Choroid plexus epithelial cell (primary cell): ENCODE measurements at regions not wholly inside any gene's neighbourhood (a gene's known extent, or its start where the extent isn't known, plus 50 kb on each side); places are given as distances from the start of the nearest gene placed in this dataset.
A peak's percentile ranks its signal among the peaks of the same experiment; 100 is the strongest.
"Not testable (repeated sequence)": the region's sequence is repeated elsewhere in the genome, so short reads cannot be mapped to it uniquely, and the experiment has no call there.

Source experiments
- DNase-seq: peaks from one replicate; pipeline ENCODE4 v3.0.0-alpha.2; 2010; ENCODE audit warnings: low read depth
- H3K4me3 ChIP-seq: 2 replicates; pipeline ENCODE4 v1.5.1; 2011; ENCODE audit warnings: low read depth, mild to moderate bottlenecking, control low read depth, low read length, moderate library complexity
- TF ChIP-seq, protein P1 (sequence below): conservative IDR thresholded peaks from 2 replicates; pipeline ENCODE4 v1.5.1; 2011; ENCODE audit warnings: low read depth, mild to moderate bottlenecking, control low read depth, inconsistent platforms, low read length, moderate library complexity

DNA sequence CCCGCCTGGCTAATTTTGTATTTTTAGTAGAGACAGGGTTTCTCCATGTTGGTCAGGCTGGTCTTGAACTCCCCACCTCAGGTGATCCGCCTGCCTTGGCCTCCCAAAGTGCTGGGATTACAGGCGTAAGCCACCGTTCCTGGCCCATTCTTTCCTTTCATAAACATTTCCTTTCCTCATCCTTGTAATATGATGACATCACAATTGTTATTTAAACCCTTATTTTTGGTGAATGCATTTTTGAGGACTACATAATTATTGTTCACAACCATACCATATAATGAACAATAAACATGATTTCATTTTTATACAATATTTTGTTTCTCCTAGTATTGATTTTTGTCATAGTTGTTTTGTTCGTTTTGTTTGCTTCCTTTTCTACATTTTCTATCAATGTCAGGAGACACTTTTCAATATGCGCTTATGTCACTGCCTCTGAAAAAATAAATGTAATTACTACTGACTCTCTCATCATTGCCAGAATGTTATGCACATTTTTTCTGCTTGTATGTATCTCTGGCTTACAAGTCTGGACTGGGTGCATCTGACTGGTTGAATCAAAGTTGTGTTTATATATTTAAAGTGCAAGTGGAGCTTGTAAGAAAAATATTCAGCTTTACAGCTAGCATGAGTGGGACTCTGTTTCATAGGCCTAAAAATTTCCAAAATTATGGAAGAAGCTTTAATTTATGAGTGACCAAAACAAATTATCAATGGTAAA, 2286.3 kb upstream of the RAG2 start:
- DNase-seq: no peak
- TF ChIP-seq, protein P1, sequence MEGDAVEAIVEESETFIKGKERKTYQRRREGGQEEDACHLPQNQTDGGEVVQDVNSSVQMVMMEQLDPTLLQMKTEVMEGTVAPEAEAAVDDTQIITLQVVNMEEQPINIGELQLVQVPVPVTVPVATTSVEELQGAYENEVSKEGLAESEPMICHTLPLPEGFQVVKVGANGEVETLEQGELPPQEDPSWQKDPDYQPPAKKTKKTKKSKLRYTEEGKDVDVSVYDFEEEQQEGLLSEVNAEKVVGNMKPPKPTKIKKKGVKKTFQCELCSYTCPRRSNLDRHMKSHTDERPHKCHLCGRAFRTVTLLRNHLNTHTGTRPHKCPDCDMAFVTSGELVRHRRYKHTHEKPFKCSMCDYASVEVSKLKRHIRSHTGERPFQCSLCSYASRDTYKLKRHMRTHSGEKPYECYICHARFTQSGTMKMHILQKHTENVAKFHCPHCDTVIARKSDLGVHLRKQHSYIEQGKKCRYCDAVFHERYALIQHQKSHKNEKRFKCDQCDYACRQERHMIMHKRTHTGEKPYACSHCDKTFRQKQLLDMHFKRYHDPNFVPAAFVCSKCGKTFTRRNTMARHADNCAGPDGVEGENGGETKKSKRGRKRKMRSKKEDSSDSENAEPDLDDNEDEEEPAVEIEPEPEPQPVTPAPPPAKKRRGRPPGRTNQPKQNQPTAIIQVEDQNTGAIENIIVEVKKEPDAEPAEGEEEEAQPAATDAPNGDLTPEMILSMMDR: no peak
- H3K4me3 ChIP-seq: no peak overlapping the region

DNA sequence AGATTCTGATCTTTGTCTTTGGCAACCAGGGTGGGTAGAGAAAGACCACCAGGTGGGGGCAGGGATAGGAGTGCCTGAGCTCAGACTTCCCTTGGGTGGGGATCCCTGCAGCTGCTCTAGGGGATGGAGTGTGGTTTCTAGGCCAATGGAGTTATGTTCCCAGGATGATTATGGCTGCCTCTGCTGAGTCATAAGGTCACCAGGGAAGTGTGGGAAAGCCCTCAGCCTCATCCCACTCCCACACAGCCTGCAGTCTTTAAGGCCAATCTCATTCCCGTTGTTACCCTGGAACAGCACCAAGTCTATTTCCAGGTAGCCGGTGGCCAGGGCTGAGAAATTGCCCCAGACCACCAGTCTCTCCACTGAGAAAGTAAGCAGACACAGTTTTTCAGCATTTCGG, 2269.3 kb upstream of the RAG2 start:
- DNase-seq: no peak
- TF ChIP-seq, protein P1: no peak

DNA sequence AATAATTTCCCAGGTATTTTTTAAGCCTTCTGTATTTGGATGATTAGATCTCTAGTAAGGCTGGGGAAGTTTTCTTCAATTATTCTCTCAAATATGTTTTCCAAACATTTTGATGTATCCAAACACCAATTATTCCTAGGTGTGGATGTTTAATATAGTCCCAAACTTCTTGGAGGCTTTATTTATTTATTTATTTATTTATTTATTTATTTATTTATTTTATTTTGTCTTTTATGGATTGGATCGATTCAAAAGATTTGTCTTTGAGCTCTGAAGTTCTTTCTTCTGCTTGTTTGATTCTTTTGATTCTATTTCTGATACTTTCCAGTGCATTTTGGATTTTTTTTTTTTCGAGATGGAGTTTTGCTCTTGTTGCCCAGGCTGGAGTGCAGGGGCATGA, 2267.9 kb upstream of the RAG2 start:
- H3K4me3 ChIP-seq: no peak overlapping the region
- no peak for DNase-seq
- TF ChIP-seq, protein P1: no peak

More for the DNA sequence above, 2269.3 kb upstream of the RAG2 start:
- H3K4me3 ChIP-seq: no peak overlapping the region

DNA sequence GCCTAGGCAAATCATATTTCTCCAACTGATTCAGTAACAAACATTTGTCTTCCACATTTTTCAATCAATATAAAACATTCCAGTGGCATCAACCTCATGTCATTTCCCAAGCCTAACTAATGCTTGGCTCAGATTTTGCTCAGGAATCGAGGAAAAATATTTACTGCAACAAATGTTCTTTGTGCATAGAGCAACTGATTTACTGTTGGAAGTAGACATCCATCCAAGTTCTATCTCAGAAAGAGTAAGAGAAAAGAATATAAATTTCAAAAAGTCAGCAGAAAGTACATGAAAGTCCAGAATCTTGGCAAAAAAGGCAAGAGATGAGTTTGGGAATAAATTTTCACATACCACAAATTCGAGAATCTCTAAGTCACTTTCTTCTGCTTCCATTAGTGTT, 2245.0 kb upstream of the RAG2 start:
- TF ChIP-seq, protein P1: no peak
- no peak overlapping the region for H3K4me3 ChIP-seq
- DNase-seq: no peak

DNA sequence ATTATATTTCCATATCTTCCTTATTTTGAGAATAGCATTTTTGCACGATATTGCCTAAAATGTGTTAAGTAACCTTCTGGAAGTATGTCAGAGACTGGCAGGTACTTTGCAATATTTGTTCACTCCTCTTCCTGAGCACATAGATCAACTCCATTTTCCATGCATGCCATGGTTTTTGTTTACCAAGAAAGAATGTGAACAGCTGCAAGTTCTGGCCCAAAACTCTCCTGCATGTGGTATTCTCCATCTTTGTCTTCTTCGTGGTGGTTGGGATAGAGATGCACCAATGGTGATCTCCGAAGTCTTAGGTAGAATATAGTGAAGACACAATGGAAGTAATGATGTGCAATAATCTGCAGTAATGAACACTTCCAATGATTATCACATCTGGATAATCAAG, 2241.0 kb upstream of the RAG2 start:
- no peak for DNase-seq
- TF ChIP-seq, protein P1: no peak
- H3K4me3 ChIP-seq: no peak overlapping the region

DNA sequence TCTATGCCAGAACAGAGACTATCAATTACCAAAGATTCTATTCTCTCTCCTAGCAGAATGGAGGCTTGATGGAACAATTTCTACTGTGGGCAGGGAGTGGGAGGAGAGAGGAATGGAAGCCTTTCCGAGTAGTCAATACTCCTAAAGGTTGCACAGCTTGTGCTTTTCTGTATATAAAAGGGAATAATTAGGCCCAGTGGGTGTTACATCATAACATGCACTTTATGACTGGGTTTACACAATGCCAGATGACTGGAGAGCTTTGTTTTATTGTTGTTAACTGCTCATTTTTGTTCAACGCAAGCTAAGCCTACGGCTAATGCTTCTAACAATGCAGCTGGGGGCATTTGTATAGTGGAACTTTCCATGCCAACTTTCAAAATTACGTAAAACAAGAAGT, 2237.9 kb upstream of the RAG2 start:
- DNase-seq: no peak
- H3K4me3 ChIP-seq: no peak overlapping the region
- TF ChIP-seq, protein P1: no peak

DNA sequence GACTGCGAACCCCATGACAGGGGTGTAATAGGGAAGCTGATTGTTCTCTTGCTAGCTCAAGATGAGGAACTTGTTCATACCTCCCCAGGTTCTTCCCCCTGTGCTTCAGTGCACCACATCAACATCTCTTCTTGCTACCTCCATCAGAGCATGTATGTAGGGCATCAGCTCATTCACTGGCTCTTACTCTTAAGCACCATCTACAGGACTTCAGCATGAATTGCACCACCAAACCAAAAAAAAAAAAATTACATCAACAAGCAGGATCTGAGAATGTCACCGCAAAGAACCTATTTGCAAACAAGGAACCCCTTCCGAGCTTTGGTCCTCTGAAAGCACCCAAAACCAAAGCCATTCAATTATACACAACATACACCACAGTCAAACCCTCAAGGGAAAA, 2226.5 kb upstream of the RAG2 start:
- no peak overlapping the region for H3K4me3 ChIP-seq
- TF ChIP-seq, protein P1: peak; percentile 56
- DNase-seq: peak; percentile 58

DNA sequence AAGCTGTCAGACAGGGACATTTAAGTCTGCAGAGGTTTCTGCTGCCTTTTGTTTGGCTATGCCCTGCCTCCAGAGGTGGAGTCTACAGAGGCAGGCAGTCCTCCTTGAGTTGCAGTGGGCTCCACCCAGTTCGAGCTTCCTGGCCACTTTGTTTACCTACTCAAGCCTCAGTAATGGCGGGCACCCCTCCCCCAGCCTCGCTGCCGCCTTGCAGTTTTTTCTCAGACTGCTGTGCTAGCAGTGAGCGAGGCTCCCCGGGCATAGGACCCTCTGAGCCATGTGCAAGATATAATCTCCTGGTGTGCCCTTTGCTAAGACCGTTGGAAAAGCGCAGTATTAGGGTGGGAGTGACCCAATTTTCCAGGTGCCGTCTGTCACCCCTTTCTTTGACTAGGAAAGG, 2223.8 kb upstream of the RAG2 start:
- not testable (repeated sequence) for DNase-seq

More for the DNA sequence above, 2223.8 kb upstream of the RAG2 start:
- not testable (repeated sequence) for H3K4me3 ChIP-seq
